Gastrocnemius medialis (tissue), 4 donors: ENCODE measurements at regions not wholly inside any gene's neighbourhood (a gene's known extent, or its start where the extent isn't known, plus 50 kb on each side); places are given as distances from the start of the nearest gene placed in this dataset.
"Not testable (repeated sequence)": the region's sequence is repeated elsewhere in the genome, so short reads cannot be mapped to it uniquely, and the experiment has no call there.

Experiments
- POLR2A ChIP-seq, 2 donors: fragments of 450-650 bp; IDR thresholded peaks; one replicate each; pipeline ENCODE4 v1.6.1; 2017; ENCODE audit warnings: antibody characterized with exemption in 2 of 2, mild to moderate bottlenecking in 2 of 2, moderate library complexity in 2 of 2
- TF ChIP-seq, protein P1 (sequence below), 5 experiments: fragments of 450-650 bp in 3 of 5; fragments of 200-600 bp in 2 of 5; sonication (generic) in 2 of 5; IDR thresholded peaks in 4 of 5; conservative IDR thresholded peaks in 1 of 5; 1 replicate in 4 of 5; 2 replicates in 1 of 5; pipeline ENCODE4 v1.5.1; 2016 to 2019; ENCODE audit warnings: antibody characterized with exemption in 5 of 5, mild to moderate bottlenecking in 3 of 5, moderate library complexity in 3 of 5

DNA sequence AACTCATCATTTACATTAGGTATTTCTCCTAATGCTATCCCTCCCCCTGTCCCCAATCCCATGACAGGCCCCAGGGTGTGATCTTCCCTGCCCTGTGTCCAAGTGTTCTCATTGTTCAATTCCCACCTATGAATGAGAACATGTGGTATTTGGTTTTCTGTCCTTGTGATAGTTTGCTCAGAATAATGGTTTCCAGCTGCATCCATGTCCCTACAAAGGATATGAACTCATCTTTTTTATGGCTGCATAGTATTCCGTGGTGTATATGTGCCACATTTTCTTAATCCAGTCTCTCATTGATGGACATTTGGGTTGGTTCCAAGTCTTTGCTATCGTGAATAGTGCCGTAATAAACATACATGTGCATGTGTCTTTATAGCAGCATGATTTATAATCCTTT lies 113.0 kb upstream of the CHD6 start:
- TF ChIP-seq, protein P1, sequence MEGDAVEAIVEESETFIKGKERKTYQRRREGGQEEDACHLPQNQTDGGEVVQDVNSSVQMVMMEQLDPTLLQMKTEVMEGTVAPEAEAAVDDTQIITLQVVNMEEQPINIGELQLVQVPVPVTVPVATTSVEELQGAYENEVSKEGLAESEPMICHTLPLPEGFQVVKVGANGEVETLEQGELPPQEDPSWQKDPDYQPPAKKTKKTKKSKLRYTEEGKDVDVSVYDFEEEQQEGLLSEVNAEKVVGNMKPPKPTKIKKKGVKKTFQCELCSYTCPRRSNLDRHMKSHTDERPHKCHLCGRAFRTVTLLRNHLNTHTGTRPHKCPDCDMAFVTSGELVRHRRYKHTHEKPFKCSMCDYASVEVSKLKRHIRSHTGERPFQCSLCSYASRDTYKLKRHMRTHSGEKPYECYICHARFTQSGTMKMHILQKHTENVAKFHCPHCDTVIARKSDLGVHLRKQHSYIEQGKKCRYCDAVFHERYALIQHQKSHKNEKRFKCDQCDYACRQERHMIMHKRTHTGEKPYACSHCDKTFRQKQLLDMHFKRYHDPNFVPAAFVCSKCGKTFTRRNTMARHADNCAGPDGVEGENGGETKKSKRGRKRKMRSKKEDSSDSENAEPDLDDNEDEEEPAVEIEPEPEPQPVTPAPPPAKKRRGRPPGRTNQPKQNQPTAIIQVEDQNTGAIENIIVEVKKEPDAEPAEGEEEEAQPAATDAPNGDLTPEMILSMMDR (IDR thresholded peaks at IDR 0.05 in 4 of 5, conservative IDR thresholded peaks at IDR 0.05 in 1 of 5): not testable (repeated sequence)
- not testable (repeated sequence) for TF ChIP-seq POLR2A (IDR thresholded peaks at IDR 0.05)
